Liver (tissue), 3 donors: ENCODE measurements at regions not wholly inside any gene's neighbourhood (a gene's known extent, or its start where the extent isn't known, plus 50 kb on each side); places are given as distances from the start of the nearest gene placed in this dataset.

Source experiments
- CTCF ChIP-seq: fragments of 150-350 bp; IDR thresholded peaks from 2 replicates; pipeline ENCODE4 v1.5.1; 2017; ENCODE audit warnings: improper control_type of control experiment, low read depth, low read length; ENCODE audit not compliant: missing input control
- GABPA ChIP-seq, 2 donors: IDR thresholded peaks in 1 of 2; conservative IDR thresholded peaks in 1 of 2; 2 replicates each; pipeline ENCODE4 v1.6.1; 2016; ENCODE audit warnings: antibody characterized with exemption in 2 of 2, mild to moderate bottlenecking in 1 of 2, moderate library complexity in 1 of 2
- YY1 ChIP-seq: IDR thresholded peaks from 2 replicates; pipeline ENCODE4 v1.6.1; 2016; ENCODE audit warnings: antibody characterized with exemption, mild to moderate bottlenecking
- TF ChIP-seq, protein P1 (sequence below): IDR thresholded peaks from 2 replicates; pipeline ENCODE4 v1.6.1; 2016; ENCODE audit warnings: antibody characterized with exemption
- TF ChIP-seq, protein P2 (sequence below): IDR thresholded peaks from 2 replicates; pipeline ENCODE4 v1.6.1; 2016; ENCODE audit warnings: antibody characterized with exemption
- TF ChIP-seq, protein P3 (sequence below): IDR thresholded peaks from 2 replicates; pipeline ENCODE4 v1.6.1; 2016; ENCODE audit warnings: antibody characterized with exemption, mild to moderate bottlenecking
- donor health status: healthy.
- donor health status: healthy.

- TF ChIP-seq CTCF (no peak), YY1 (no peak), GABPA (IDR thresholded peaks at IDR 0.05 in 1 of 2, conservative IDR thresholded peaks at IDR 0.05 in 1 of 2) (no peak)
- TF ChIP-seq, protein P1, sequence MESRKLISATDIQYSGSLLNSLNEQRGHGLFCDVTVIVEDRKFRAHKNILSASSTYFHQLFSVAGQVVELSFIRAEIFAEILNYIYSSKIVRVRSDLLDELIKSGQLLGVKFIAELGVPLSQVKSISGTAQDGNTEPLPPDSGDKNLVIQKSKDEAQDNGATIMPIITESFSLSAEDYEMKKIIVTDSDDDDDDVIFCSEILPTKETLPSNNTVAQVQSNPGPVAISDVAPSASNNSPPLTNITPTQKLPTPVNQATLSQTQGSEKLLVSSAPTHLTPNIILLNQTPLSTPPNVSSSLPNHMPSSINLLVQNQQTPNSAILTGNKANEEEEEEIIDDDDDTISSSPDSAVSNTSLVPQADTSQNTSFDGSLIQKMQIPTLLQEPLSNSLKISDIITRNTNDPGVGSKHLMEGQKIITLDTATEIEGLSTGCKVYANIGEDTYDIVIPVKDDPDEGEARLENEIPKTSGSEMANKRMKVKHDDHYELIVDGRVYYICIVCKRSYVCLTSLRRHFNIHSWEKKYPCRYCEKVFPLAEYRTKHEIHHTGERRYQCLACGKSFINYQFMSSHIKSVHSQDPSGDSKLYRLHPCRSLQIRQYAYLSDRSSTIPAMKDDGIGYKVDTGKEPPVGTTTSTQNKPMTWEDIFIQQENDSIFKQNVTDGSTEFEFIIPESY = no peak
- TF ChIP-seq, protein P2, sequence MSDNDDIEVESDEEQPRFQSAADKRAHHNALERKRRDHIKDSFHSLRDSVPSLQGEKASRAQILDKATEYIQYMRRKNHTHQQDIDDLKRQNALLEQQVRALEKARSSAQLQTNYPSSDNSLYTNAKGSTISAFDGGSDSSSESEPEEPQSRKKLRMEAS = no peak
- TF ChIP-seq, protein P3, sequence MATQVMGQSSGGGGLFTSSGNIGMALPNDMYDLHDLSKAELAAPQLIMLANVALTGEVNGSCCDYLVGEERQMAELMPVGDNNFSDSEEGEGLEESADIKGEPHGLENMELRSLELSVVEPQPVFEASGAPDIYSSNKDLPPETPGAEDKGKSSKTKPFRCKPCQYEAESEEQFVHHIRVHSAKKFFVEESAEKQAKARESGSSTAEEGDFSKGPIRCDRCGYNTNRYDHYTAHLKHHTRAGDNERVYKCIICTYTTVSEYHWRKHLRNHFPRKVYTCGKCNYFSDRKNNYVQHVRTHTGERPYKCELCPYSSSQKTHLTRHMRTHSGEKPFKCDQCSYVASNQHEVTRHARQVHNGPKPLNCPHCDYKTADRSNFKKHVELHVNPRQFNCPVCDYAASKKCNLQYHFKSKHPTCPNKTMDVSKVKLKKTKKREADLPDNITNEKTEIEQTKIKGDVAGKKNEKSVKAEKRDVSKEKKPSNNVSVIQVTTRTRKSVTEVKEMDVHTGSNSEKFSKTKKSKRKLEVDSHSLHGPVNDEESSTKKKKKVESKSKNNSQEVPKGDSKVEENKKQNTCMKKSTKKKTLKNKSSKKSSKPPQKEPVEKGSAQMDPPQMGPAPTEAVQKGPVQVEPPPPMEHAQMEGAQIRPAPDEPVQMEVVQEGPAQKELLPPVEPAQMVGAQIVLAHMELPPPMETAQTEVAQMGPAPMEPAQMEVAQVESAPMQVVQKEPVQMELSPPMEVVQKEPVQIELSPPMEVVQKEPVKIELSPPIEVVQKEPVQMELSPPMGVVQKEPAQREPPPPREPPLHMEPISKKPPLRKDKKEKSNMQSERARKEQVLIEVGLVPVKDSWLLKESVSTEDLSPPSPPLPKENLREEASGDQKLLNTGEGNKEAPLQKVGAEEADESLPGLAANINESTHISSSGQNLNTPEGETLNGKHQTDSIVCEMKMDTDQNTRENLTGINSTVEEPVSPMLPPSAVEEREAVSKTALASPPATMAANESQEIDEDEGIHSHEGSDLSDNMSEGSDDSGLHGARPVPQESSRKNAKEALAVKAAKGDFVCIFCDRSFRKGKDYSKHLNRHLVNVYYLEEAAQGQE = no peak
Observed at GRCh38 chr4:123743848-123744247, 347.3 kb downstream of the SPRY1 start.
